ENCODE measurements at regions not wholly inside any gene's neighbourhood (a gene's known extent, or its start where the extent isn't known, plus 50 kb on each side); places are given as distances from the start of the nearest gene placed in this dataset.
"Not testable (repeated sequence)": the region's sequence is repeated elsewhere in the genome, so short reads cannot be mapped to it uniquely, and the experiment has no call there.

- Histone ChIP-seq H3K27me3 (ENCODE audit: control insufficient read depth in 3 of 3, insufficient read depth in 3 of 3, low read length in 3 of 3) (peaks cover 0 to 6% (median 0%) of the 10 kb centered on the region in 3 donors), H3K27ac (ENCODE audit: low read depth, low read length) (no peak overlapping the region), H3K36me3 (ENCODE audit: control insufficient read depth in 3 of 3, insufficient read depth in 3 of 3, low read length in 3 of 3) (no peaks in the 10 kb centered on the region), H3K4me1 (ENCODE audit: control insufficient read depth in 3 of 3, insufficient read depth in 3 of 3, low read length in 3 of 3) (peaks cover 0 to 10% (median 3%) of the 10 kb centered on the region in 3 donors), H3K9ac (ENCODE audit: low read depth in 1 of 3, low read length in 3 of 3) (no peak overlapping the region), H3K9me3 (ENCODE audit: control insufficient read depth in 3 of 3, low read length in 3 of 3) (peaks cover 0 to 3% (median 0%) of the 10 kb centered on the region in 3 donors), H3K4me3 (ENCODE audit: low read length in 3 of 3) (no peak overlapping the region)
Observed at GRCh38 chr2:109726379-109727270, 67.5 kb upstream of the RGPD5 start.

GRCh38 chr2:109727929-109728447 lies 66.1 kb upstream of the RGPD5 start:
- H3K27ac ChIP-seq (ENCODE audit: low read depth, low read length): no peak overlapping the region
- peaks cover 0 to 6% (median 0%) of the 10 kb centered on the region in 3 donors for H3K27me3 ChIP-seq (ENCODE audit: control insufficient read depth in 3 of 3, insufficient read depth in 3 of 3, low read length in 3 of 3)
- no peak overlapping the region for H3K9ac ChIP-seq (ENCODE audit: low read depth in 1 of 3, low read length in 3 of 3)
- H3K36me3 ChIP-seq (ENCODE audit: control insufficient read depth in 3 of 3, insufficient read depth in 3 of 3, low read length in 3 of 3): no peaks in the 10 kb centered on the region
- peaks cover 0 to 10% (median 3%) of the 10 kb centered on the region in 3 donors for H3K4me1 ChIP-seq (ENCODE audit: control insufficient read depth in 3 of 3, insufficient read depth in 3 of 3, low read length in 3 of 3)
- no peak overlapping the region for H3K4me3 ChIP-seq (ENCODE audit: low read length in 3 of 3)
- peaks cover 0 to 3% (median 0%) of the 10 kb centered on the region in 3 donors for H3K9me3 ChIP-seq (ENCODE audit: control insufficient read depth in 3 of 3, low read length in 3 of 3)

DNA sequence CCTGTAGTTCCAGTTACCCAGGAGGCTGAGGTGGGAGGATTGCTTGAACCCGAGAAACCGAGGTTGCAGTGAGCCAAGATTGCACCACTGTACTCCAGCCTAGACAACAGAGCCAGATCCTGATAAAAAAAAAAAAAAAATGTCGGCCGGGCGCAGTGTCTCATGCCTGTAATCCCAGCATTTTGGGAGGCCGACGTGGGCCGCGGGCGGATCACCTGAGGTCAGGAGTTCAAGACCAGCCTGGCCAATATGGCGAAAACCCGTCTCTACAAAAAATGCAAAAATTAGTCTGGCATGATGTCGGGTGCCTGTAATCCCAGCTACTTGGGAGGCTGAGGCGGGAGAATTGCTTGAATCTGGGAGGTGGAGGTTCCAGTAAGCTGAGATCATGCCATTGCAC lies 60.4 kb upstream of the RGPD5 start:
- H3K27me3 ChIP-seq (ENCODE audit: control insufficient read depth in 3 of 3, insufficient read depth in 3 of 3, low read length in 3 of 3): not testable (repeated sequence)

DNA sequence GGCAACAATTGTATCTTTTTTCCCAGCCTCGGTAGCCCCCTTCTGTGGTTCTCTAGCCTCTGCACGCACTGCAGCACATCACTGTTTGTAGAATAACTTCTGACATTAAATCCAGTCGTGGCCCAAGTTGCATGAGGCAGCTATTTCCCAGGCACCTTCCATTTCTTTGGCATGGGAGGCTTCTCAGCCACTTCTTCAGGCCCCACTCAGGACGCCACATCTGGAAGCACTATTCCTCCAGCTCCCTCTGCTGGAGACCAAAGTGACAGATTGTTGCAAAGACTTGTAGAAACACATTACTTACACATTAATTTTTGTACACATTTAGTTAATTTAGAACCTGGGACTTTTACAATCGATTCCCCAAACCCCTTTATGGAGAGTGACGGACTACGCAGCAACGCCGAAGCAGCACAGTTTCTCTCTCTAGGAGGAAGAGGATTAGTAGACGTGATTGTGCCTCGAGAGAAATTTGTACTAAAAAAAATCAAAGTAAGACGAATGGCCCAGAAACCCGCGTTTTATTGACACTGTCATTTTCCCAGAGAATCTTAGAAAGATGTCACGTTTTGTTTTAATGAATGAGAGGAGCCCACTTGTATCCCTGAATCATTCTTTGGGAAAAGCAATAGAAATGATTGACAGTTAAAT lies 57.8 kb upstream of the RGPD5 start:
- Histone ChIP-seq H3K4me1 (ENCODE audit: control insufficient read depth in 3 of 3, insufficient read depth in 3 of 3, low read length in 3 of 3) (no peaks in the 10 kb centered on the region), H3K4me3 (ENCODE audit: low read length in 3 of 3) (no peak overlapping the region), H3K27ac (ENCODE audit: low read depth, low read length) (no peak overlapping the region), H3K36me3 (ENCODE audit: control insufficient read depth in 3 of 3, insufficient read depth in 3 of 3, low read length in 3 of 3) (no peaks in the 10 kb centered on the region), H3K9me3 (ENCODE audit: control insufficient read depth in 3 of 3, low read length in 3 of 3) (no peaks in the 10 kb centered on the region), H3K27me3 (ENCODE audit: control insufficient read depth in 3 of 3, insufficient read depth in 3 of 3, low read length in 3 of 3) (no peaks in the 10 kb centered on the region), H3K9ac (ENCODE audit: low read depth in 1 of 3, low read length in 3 of 3) (peak overlapping the region in 1 of 3 donors; percentile 51)

More for the DNA sequence above, 60.4 kb upstream of the RGPD5 start:
- not testable (repeated sequence) for H3K36me3 ChIP-seq (ENCODE audit: control insufficient read depth in 3 of 3, insufficient read depth in 3 of 3, low read length in 3 of 3); H3K9ac ChIP-seq (ENCODE audit: low read depth in 1 of 3, low read length in 3 of 3); H3K9me3 ChIP-seq (ENCODE audit: control insufficient read depth in 3 of 3, low read length in 3 of 3); H3K4me1 ChIP-seq (ENCODE audit: control insufficient read depth in 3 of 3, insufficient read depth in 3 of 3, low read length in 3 of 3); H3K27ac ChIP-seq (ENCODE audit: low read depth, low read length); H3K4me3 ChIP-seq (ENCODE audit: low read length in 3 of 3)
